ENCODE measurements at regions not wholly inside any gene's neighbourhood (a gene's known extent, or its start where the extent isn't known, plus 50 kb on each side); places are given as distances from the start of the nearest gene placed in this dataset.
"Not testable (repeated sequence)": the region's sequence is repeated elsewhere in the genome, so short reads cannot be mapped to it uniquely, and the experiment has no call there.

DNA sequence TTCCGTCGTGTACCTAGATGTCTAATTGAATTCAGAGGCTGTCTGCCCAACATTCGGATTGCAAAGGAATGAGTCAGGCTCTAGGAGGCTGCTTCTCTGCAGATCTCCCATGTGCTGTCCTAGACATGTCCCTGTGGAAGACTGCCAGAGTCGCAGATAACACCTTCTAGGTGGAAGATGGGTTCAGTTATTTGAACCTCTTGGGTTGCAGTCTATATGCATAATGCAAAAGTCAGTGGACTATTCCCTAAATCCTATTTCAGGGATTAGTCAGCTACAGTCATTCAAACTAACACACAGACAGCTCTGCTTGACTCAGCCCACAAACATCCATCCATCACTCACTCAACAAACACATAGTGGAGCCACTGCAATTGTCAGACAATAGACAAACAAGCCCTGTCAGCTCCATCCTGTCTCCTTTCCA is 300.0 kb upstream of the CTNNB1 start:
- Histone ChIP-seq H2AFZ (ENCODE audit: low read depth) (no peak overlapping the region), H3K4me3 (IDR thresholded peaks at IDR 0.05; ENCODE audit: insufficient read depth, low read depth, low read length) (no peak overlapping the region), H4K20me1 (ENCODE audit: insufficient read depth) (no peaks in the 10 kb centered on the region), H3K27ac (no peak overlapping the region), H3K4me2 (no peak overlapping the region), H3K4me1 (ENCODE audit: low read depth, poor library complexity, severe bottlenecking) (no peaks in the 10 kb centered on the region), H3K27me3 (ENCODE audit: insufficient read depth, low read depth) (no peaks in the 10 kb centered on the region), H3K79me2 (ENCODE audit: insufficient read depth, low read depth) (no peaks in the 10 kb centered on the region), H3K9ac (no peak overlapping the region), H3K36me3 (ENCODE audit: insufficient read depth) (no peaks in the 10 kb centered on the region)
- TF ChIP-seq, protein P1, sequence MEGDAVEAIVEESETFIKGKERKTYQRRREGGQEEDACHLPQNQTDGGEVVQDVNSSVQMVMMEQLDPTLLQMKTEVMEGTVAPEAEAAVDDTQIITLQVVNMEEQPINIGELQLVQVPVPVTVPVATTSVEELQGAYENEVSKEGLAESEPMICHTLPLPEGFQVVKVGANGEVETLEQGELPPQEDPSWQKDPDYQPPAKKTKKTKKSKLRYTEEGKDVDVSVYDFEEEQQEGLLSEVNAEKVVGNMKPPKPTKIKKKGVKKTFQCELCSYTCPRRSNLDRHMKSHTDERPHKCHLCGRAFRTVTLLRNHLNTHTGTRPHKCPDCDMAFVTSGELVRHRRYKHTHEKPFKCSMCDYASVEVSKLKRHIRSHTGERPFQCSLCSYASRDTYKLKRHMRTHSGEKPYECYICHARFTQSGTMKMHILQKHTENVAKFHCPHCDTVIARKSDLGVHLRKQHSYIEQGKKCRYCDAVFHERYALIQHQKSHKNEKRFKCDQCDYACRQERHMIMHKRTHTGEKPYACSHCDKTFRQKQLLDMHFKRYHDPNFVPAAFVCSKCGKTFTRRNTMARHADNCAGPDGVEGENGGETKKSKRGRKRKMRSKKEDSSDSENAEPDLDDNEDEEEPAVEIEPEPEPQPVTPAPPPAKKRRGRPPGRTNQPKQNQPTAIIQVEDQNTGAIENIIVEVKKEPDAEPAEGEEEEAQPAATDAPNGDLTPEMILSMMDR (conservative IDR thresholded peaks at IDR 0.05; ENCODE audit: low read depth, low read length), result no peak

DNA sequence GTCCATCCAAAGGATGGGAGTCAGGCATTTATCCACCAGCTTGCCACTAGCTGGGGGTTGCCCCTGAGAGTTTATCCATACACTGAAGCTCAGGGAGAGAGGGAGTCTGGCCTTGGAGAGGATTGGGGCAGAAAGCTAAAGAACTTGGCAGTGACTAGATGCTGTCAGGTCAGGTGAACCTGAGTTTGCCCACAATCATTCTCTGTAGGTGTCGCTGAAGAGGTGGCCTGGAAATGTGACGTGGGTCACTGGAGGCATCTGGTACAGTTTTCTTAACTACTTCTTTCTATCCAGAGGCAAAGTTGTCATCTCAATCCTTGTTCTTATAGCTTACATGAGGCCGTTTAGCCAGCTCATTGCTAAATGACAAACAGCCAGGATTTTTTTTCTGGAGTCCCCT is 298.0 kb upstream of the CTNNB1 start:
- H3K36me3 ChIP-seq (ENCODE audit: insufficient read depth), result no peaks in the 10 kb centered on the region
- TF ChIP-seq, protein P1 (conservative IDR thresholded peaks at IDR 0.05; ENCODE audit: low read depth, low read length), result no peak
- no peaks in the 10 kb centered on the region for H3K79me2 ChIP-seq (ENCODE audit: insufficient read depth, low read depth)
- H3K9ac ChIP-seq, result no peak overlapping the region
- H2AFZ ChIP-seq (ENCODE audit: low read depth), result no peak overlapping the region
- no peak overlapping the region for H3K4me2 ChIP-seq
- H3K27ac ChIP-seq, result no peak overlapping the region
- H3K4me1 ChIP-seq (ENCODE audit: low read depth, poor library complexity, severe bottlenecking), result no peaks in the 10 kb centered on the region
- H3K27me3 ChIP-seq (ENCODE audit: insufficient read depth, low read depth), result no peaks in the 10 kb centered on the region
- H4K20me1 ChIP-seq (ENCODE audit: insufficient read depth), result no peaks in the 10 kb centered on the region
- H3K4me3 ChIP-seq (IDR thresholded peaks at IDR 0.05; ENCODE audit: insufficient read depth, low read depth, low read length), result no peak overlapping the region

DNA sequence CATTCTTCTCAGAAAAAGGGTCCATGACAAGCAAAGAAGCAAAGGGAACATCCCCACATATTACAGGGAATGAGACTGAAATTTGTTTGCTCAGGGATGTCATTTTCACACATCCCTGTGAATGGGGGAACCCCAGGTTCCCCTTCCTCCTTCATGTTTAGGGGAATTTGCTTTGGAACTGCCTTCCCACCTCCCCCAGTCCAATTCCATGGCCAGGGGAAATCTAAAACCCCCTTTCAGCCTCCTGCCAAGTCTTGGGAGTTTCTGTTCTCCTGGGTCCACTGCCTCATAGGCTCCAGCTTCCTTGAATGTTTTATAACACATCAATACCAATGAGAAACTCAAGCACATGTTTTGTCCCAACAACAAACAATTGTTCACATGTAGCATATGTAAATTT is 297.5 kb upstream of the CTNNB1 start:
- no peaks in the 10 kb centered on the region for H3K4me1 ChIP-seq (ENCODE audit: low read depth, poor library complexity, severe bottlenecking)
- no peak overlapping the region for H3K4me3 ChIP-seq (IDR thresholded peaks at IDR 0.05; ENCODE audit: insufficient read depth, low read depth, low read length)
- TF ChIP-seq, protein P1 (conservative IDR thresholded peaks at IDR 0.05; ENCODE audit: low read depth, low read length), result no peak
- no peaks in the 10 kb centered on the region for H3K36me3 ChIP-seq (ENCODE audit: insufficient read depth)
- no peak overlapping the region for H3K4me2 ChIP-seq
- H4K20me1 ChIP-seq (ENCODE audit: insufficient read depth), result no peaks in the 10 kb centered on the region
- H3K79me2 ChIP-seq (ENCODE audit: insufficient read depth, low read depth), result no peaks in the 10 kb centered on the region
- no peaks in the 10 kb centered on the region for H3K27me3 ChIP-seq (ENCODE audit: insufficient read depth, low read depth)
- no peak overlapping the region for H3K9ac ChIP-seq
- no peak overlapping the region for H2AFZ ChIP-seq (ENCODE audit: low read depth)
- H3K27ac ChIP-seq, result no peak overlapping the region

DNA sequence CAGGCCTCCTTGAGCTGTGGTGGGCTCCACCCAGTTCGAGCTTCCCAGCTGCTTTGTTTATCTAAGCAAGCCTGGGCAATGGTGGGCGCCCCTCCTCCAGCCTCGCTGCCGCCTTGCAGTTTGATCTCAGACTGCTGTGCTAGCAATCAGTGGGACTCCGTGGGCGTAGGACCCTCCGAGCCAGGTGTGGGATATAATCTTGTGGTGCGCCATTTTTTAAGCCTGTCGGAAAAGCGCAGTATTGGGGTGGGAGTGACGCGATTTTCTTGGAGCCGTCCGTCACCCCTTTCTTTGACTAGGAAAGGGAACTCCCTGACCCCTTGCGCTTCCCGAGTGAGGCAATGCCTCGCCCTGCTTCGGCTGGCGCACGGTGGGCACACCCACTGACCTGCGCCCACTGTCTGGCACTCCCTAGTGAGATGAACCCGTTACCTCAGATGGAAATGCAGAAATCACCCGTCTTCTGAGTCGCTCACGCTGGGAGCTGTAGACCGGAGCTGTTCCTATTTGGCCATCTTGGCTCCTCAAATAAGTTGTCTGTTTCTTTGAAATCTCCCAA is 291.3 kb upstream of the CTNNB1 start:
- H4K20me1 ChIP-seq (ENCODE audit: insufficient read depth); H3K4me2 ChIP-seq; H3K27ac ChIP-seq; H3K4me1 ChIP-seq (ENCODE audit: low read depth, poor library complexity, severe bottlenecking); H3K9ac ChIP-seq; H3K4me3 ChIP-seq (IDR thresholded peaks at IDR 0.05; ENCODE audit: insufficient read depth, low read depth, low read length); H3K79me2 ChIP-seq (ENCODE audit: insufficient read depth, low read depth); H3K36me3 ChIP-seq (ENCODE audit: insufficient read depth); H3K27me3 ChIP-seq (ENCODE audit: insufficient read depth, low read depth); H2AFZ ChIP-seq (ENCODE audit: low read depth): not testable (repeated sequence)

DNA sequence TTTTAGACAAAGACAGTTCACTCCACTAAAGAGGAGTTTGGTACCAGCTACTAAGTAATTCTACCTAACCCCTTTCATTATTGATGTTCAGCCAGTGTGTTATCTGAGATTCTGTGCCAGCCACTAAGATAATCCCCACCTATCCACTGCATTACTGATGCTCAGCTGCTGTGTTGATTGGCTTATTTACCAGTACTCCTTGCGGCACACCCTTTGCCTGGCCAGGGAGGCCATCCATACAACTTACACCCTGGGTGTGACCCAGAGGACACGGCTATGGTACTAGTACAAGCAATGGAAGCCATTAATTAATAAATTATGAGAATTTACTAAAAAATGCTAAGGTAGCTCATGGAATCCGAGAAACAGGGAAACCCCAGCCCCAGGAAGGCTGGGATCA is 290.7 kb upstream of the CTNNB1 start:
- Histone ChIP-seq H3K9ac (no peak overlapping the region), H4K20me1 (ENCODE audit: insufficient read depth) (no peaks in the 10 kb centered on the region), H3K36me3 (ENCODE audit: insufficient read depth) (no peaks in the 10 kb centered on the region), H3K4me3 (IDR thresholded peaks at IDR 0.05; ENCODE audit: insufficient read depth, low read depth, low read length) (no peak overlapping the region), H3K79me2 (ENCODE audit: insufficient read depth, low read depth) (no peaks in the 10 kb centered on the region), H3K27me3 (ENCODE audit: insufficient read depth, low read depth) (no peaks in the 10 kb centered on the region), H3K4me1 (ENCODE audit: low read depth, poor library complexity, severe bottlenecking) (no peaks in the 10 kb centered on the region), H3K27ac (no peak overlapping the region), H3K4me2 (no peak overlapping the region), H2AFZ (ENCODE audit: low read depth) (no peak overlapping the region)
- TF ChIP-seq, protein P1 (conservative IDR thresholded peaks at IDR 0.05; ENCODE audit: low read depth, low read length), result no peak

Data from KMS-11 (cell line).